HCT116 (cell line): ENCODE measurements at regions not wholly inside any gene's neighbourhood (a gene's known extent, or its start where the extent isn't known, plus 50 kb on each side); places are given as distances from the start of the nearest gene placed in this dataset.

Experiments used
- EZH2 ChIP-seq: fragments of 200-600 bp; sonication (generic); IDR thresholded peaks from 2 replicates; pipeline ENCODE4 v1.6.1; 2017; ENCODE audit warnings: antibody characterized with exemption, mixed run types
- JUND ChIP-seq: IDR thresholded peaks from 2 replicates; pipeline ENCODE4 v1.6.1; 2012
- POLR2A ChIP-seq: IDR thresholded peaks from 2 replicates; pipeline ENCODE4 v1.7.0; 2011; ENCODE audit warnings: borderline replicate concordance; ENCODE audit not compliant: insufficient read depth, insufficient read length; ENCODE audit errors: extremely low read depth
- RAD21 ChIP-seq: IDR thresholded peaks from 2 replicates; pipeline ENCODE4 v1.6.1; 2012; ENCODE audit warnings: low read depth, mild to moderate bottlenecking
- SIN3A ChIP-seq: IDR thresholded peaks from 2 replicates; pipeline ENCODE4 v1.6.1; 2012; ENCODE audit warnings: low read depth
- SP1 ChIP-seq: IDR thresholded peaks from 2 replicates; pipeline ENCODE4 v1.6.1; 2012; ENCODE audit warnings: low read depth
- SRF ChIP-seq: IDR thresholded peaks from 2 replicates; pipeline ENCODE4 v1.6.1; 2012; ENCODE audit warnings: low read depth
- ZFX ChIP-seq: fragments of 450-650 bp; IDR thresholded peaks from 2 replicates; pipeline ENCODE4 v1.6.1; 2017
- ZNF274 ChIP-seq: fragments of 200-500 bp; sonication (Bioruptor generic); IDR thresholded peaks from 2 replicates; pipeline ENCODE4 v1.6.1; 2014; ENCODE audit warnings: mild to moderate bottlenecking, low read depth, low read length, inconsistent platforms
- TF ChIP-seq, protein P1 (sequence below), 3 experiments: fragments of 200-600 bp in 1 of 3; sonication (generic) in 1 of 3; IDR thresholded peaks in 2 of 3; conservative IDR thresholded peaks in 1 of 3; 2 replicates each; pipeline ENCODE4 v1.5.1; 2012 to 2017; ENCODE audit warnings: low read depth in 2 of 3, low read length in 2 of 3, antibody characterized with exemption in 1 of 3, borderline replicate concordance in 1 of 3, control low read depth in 1 of 3, mild to moderate bottlenecking in 1 of 3, mixed read lengths in 1 of 3, mixed run types in 1 of 3, moderate library complexity in 1 of 3; ENCODE audit not compliant: insufficient read depth in 1 of 3
- TF ChIP-seq, protein P2 (sequence below): IDR thresholded peaks from 2 replicates; pipeline ENCODE4 v1.6.1; 2012; ENCODE audit warnings: low read depth

DNA sequence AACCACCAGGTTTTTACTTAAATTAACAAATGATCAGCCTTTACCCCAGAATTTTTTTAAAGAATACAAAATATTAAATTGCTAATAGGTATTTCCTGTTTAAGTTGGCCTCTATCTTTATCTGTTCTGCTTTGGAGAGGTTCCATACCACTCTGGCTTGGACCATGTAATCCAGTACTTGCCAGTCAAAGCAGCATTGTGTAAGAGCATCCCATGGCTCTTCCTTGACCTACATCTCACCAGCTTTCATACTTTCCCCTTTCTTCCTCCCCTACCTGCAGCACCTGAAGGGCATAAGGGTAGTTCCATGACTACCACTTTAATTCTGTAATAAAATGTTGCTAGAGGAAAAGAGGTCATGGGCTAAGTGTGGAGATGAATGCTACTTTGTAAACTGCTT, 140.8 kb upstream of the MTAP start:
- TF ChIP-seq, protein P1, sequence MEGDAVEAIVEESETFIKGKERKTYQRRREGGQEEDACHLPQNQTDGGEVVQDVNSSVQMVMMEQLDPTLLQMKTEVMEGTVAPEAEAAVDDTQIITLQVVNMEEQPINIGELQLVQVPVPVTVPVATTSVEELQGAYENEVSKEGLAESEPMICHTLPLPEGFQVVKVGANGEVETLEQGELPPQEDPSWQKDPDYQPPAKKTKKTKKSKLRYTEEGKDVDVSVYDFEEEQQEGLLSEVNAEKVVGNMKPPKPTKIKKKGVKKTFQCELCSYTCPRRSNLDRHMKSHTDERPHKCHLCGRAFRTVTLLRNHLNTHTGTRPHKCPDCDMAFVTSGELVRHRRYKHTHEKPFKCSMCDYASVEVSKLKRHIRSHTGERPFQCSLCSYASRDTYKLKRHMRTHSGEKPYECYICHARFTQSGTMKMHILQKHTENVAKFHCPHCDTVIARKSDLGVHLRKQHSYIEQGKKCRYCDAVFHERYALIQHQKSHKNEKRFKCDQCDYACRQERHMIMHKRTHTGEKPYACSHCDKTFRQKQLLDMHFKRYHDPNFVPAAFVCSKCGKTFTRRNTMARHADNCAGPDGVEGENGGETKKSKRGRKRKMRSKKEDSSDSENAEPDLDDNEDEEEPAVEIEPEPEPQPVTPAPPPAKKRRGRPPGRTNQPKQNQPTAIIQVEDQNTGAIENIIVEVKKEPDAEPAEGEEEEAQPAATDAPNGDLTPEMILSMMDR (IDR thresholded peaks at IDR 0.05 in 2 of 3, conservative IDR thresholded peaks at IDR 0.05 in 1 of 3; ENCODE audit: borderline replicate concordance in 1 of 3, insufficient read depth in 1 of 3, low read depth in 2 of 3, low read length in 2 of 3): no peak
- no peak for TF ChIP-seq ZFX
- no peak for TF ChIP-seq POLR2A
- no peak for TF ChIP-seq JUND
- no peak for TF ChIP-seq EZH2
- no peak for TF ChIP-seq ZNF274
- no peak for TF ChIP-seq RAD21
- no peak for TF ChIP-seq SIN3A
- TF ChIP-seq SP1: no peak
- TF ChIP-seq, protein P2, sequence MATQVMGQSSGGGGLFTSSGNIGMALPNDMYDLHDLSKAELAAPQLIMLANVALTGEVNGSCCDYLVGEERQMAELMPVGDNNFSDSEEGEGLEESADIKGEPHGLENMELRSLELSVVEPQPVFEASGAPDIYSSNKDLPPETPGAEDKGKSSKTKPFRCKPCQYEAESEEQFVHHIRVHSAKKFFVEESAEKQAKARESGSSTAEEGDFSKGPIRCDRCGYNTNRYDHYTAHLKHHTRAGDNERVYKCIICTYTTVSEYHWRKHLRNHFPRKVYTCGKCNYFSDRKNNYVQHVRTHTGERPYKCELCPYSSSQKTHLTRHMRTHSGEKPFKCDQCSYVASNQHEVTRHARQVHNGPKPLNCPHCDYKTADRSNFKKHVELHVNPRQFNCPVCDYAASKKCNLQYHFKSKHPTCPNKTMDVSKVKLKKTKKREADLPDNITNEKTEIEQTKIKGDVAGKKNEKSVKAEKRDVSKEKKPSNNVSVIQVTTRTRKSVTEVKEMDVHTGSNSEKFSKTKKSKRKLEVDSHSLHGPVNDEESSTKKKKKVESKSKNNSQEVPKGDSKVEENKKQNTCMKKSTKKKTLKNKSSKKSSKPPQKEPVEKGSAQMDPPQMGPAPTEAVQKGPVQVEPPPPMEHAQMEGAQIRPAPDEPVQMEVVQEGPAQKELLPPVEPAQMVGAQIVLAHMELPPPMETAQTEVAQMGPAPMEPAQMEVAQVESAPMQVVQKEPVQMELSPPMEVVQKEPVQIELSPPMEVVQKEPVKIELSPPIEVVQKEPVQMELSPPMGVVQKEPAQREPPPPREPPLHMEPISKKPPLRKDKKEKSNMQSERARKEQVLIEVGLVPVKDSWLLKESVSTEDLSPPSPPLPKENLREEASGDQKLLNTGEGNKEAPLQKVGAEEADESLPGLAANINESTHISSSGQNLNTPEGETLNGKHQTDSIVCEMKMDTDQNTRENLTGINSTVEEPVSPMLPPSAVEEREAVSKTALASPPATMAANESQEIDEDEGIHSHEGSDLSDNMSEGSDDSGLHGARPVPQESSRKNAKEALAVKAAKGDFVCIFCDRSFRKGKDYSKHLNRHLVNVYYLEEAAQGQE: no peak
- TF ChIP-seq SRF: no peak
